ENCODE measurements at regions not wholly inside any gene's neighbourhood (a gene's known extent, or its start where the extent isn't known, plus 50 kb on each side); places are given as distances from the start of the nearest gene placed in this dataset.
"Not testable (repeated sequence)": the region's sequence is repeated elsewhere in the genome, so short reads cannot be mapped to it uniquely, and the experiment has no call there.

GRCh38 chr16:29284723-29285122, 121.8 kb downstream of the NPIPB11 start:
- TF ChIP-seq POLR2A (IDR thresholded peaks at IDR 0.05) = not testable (repeated sequence)
- TF ChIP-seq, protein P1, sequence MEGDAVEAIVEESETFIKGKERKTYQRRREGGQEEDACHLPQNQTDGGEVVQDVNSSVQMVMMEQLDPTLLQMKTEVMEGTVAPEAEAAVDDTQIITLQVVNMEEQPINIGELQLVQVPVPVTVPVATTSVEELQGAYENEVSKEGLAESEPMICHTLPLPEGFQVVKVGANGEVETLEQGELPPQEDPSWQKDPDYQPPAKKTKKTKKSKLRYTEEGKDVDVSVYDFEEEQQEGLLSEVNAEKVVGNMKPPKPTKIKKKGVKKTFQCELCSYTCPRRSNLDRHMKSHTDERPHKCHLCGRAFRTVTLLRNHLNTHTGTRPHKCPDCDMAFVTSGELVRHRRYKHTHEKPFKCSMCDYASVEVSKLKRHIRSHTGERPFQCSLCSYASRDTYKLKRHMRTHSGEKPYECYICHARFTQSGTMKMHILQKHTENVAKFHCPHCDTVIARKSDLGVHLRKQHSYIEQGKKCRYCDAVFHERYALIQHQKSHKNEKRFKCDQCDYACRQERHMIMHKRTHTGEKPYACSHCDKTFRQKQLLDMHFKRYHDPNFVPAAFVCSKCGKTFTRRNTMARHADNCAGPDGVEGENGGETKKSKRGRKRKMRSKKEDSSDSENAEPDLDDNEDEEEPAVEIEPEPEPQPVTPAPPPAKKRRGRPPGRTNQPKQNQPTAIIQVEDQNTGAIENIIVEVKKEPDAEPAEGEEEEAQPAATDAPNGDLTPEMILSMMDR (IDR thresholded peaks at IDR 0.05) = not testable (repeated sequence)
